H9 (cell line): ENCODE measurements at regions not wholly inside any gene's neighbourhood (a gene's known extent, or its start where the extent isn't known, plus 50 kb on each side); places are given as distances from the start of the nearest gene placed in this dataset.

Experiments used
- DNase-seq: peaks from one replicate; pipeline ENCODE4 v3.0.0-alpha.2; 2017
- H2AFZ ChIP-seq: one replicate; pipeline ENCODE4 v1.6.1; 2013; ENCODE audit warnings: mild to moderate bottlenecking, low read length, control low read depth, moderate library complexity
- H2AK5ac ChIP-seq: 2 replicates; pipeline ENCODE4 v1.6.1; 2013; ENCODE audit warnings: low read length, control low read depth, mixed read lengths; ENCODE audit not compliant: insufficient read length
- H2BK120ac ChIP-seq: one replicate; pipeline ENCODE4 v1.6.1; 2013; ENCODE audit warnings: low read depth, mild to moderate bottlenecking, low read length, control low read depth, inconsistent platforms; ENCODE audit not compliant: poor library complexity, severe bottlenecking
- H2BK12ac ChIP-seq: 2 replicates; pipeline ENCODE4 v1.6.1; 2013; ENCODE audit warnings: low read length, control low read depth, mixed read lengths, low read depth; ENCODE audit not compliant: insufficient read length
- H2BK15ac ChIP-seq: 2 replicates; pipeline ENCODE4 v1.6.1; 2013; ENCODE audit warnings: low read depth, low read length, control low read depth
- H2BK20ac ChIP-seq: one replicate; pipeline ENCODE4 v1.6.1; 2013; ENCODE audit warnings: low read depth, mild to moderate bottlenecking, low read length, control low read depth, inconsistent platforms; ENCODE audit not compliant: poor library complexity, severe bottlenecking
- H2BK5ac ChIP-seq: 2 replicates; pipeline ENCODE4 v1.6.1; 2013; ENCODE audit warnings: low read length, control low read depth, mixed read lengths; ENCODE audit not compliant: insufficient read length
- H3K14ac ChIP-seq: 2 replicates; pipeline ENCODE4 v1.6.1; 2013; ENCODE audit warnings: low read length, control low read depth; ENCODE audit not compliant: insufficient read depth
- H3K18ac ChIP-seq: 2 replicates; pipeline ENCODE4 v1.6.1; 2013; ENCODE audit warnings: low read depth, mild to moderate bottlenecking, mixed read lengths, low read length, control low read depth; ENCODE audit not compliant: insufficient read length
- H3K23ac ChIP-seq: 2 replicates; pipeline ENCODE4 v1.6.1; 2013; ENCODE audit warnings: low read length, control low read depth, mixed read lengths, low read depth; ENCODE audit not compliant: insufficient read length
- H3K23me2 ChIP-seq: 2 replicates; pipeline ENCODE4 v1.6.1; 2013; ENCODE audit warnings: low read depth, mild to moderate bottlenecking, mixed read lengths, low read length, control low read depth; ENCODE audit not compliant: insufficient read length, poor library complexity, severe bottlenecking
- H3K27ac ChIP-seq: 2 replicates; pipeline ENCODE4 v1.5.1; 2013; ENCODE audit warnings: low read length, control low read depth, mixed read lengths, low read depth; ENCODE audit not compliant: insufficient read length
- H3K27me3 ChIP-seq: 2 replicates; pipeline ENCODE4 v1.6.1; 2013; ENCODE audit warnings: low read length, control low read depth, inconsistent platforms; ENCODE audit not compliant: insufficient read depth
- H3K4ac ChIP-seq: 2 replicates; pipeline ENCODE4 v1.6.1; 2013; ENCODE audit warnings: low read depth, mild to moderate bottlenecking, control low read depth, inconsistent platforms, low read length, moderate library complexity
- H3K4me1 ChIP-seq: 2 replicates; pipeline ENCODE4 v1.6.1; 2013; ENCODE audit warnings: low read length, control low read depth, inconsistent platforms; ENCODE audit not compliant: insufficient read depth
- H3K4me2 ChIP-seq: 2 replicates; pipeline ENCODE4 v1.6.1; 2013; ENCODE audit warnings: low read length, control low read depth, mixed read lengths; ENCODE audit not compliant: insufficient read length, insufficient read depth
- H3K56ac ChIP-seq: 2 replicates; pipeline ENCODE4 v1.6.1; 2013; ENCODE audit warnings: low read depth, mild to moderate bottlenecking, mixed read lengths, low read length, control low read depth; ENCODE audit not compliant: insufficient read length
- H3K79me1 ChIP-seq: 2 replicates; pipeline ENCODE4 v1.6.1; 2013; ENCODE audit warnings: low read depth, mild to moderate bottlenecking, moderate library complexity, low read length, control low read depth, inconsistent platforms; ENCODE audit not compliant: insufficient read depth, poor library complexity, severe bottlenecking
- H3K79me2 ChIP-seq: 2 replicates; pipeline ENCODE4 v1.6.1; 2013; ENCODE audit warnings: low read length, control low read depth, inconsistent platforms; ENCODE audit not compliant: insufficient read depth
- H3K9ac ChIP-seq: 2 replicates; pipeline ENCODE4 v1.6.1; 2013; ENCODE audit warnings: low read length, control low read depth, mixed read lengths; ENCODE audit not compliant: insufficient read length; ENCODE audit errors: extremely low read depth
- H3K9me3 ChIP-seq: one replicate; pipeline ENCODE4 v1.6.1; 2013; ENCODE audit warnings: low read depth, low read length, inconsistent platforms; ENCODE audit not compliant: control insufficient read depth
- H3T11ph ChIP-seq: one replicate; pipeline ENCODE4 v1.6.1; 2013; ENCODE audit warnings: mild to moderate bottlenecking, low read length, control low read depth, inconsistent platforms
- H4K20me1 ChIP-seq: one replicate; pipeline ENCODE4 v1.6.1; 2013; ENCODE audit not compliant: control insufficient read depth, insufficient read length, insufficient read depth
- H4K5ac ChIP-seq: 2 replicates; pipeline ENCODE4 v1.6.1; 2013; ENCODE audit warnings: low read depth, mild to moderate bottlenecking, mixed read lengths, low read length, control low read depth; ENCODE audit not compliant: insufficient read length
- H4K8ac ChIP-seq: replicated peaks from 2 replicates; pipeline ENCODE4 v1.6.1; 2013; ENCODE audit warnings: low read length, control low read depth, mixed read lengths, low read depth; ENCODE audit not compliant: insufficient read length
- H4K91ac ChIP-seq: 2 replicates; pipeline ENCODE4 v1.6.1; 2013; ENCODE audit warnings: low read depth, mild to moderate bottlenecking, moderate library complexity, mixed read lengths, low read length, control low read depth; ENCODE audit not compliant: insufficient read length
- H3K27ac Mint-ChIP-seq, 3 experiments: 2 replicates in 2 of 3; 3 replicates in 1 of 3; pipeline ENCODE4 v1.8.0; 2020 to 2021; ENCODE audit warnings: mixed read lengths in 3 of 3, mild to moderate bottlenecking in 1 of 3, moderate library complexity in 1 of 3
- H3K27me3 Mint-ChIP-seq: 2 replicates; pipeline ENCODE4 v1.8.0; 2021; ENCODE audit warnings: low read depth, mild to moderate bottlenecking, moderate library complexity, mixed read lengths
- H3K36me3 Mint-ChIP-seq, 3 experiments: 2 replicates in 2 of 3; 3 replicates in 1 of 3; pipeline ENCODE4 v1.8.0; 2020 to 2021; ENCODE audit warnings: low read depth in 3 of 3, mixed read lengths in 3 of 3; ENCODE audit not compliant: insufficient read depth in 1 of 3
- H3K4me1 Mint-ChIP-seq, 2 experiments: 2 replicates each; pipeline ENCODE4 v1.8.0; 2020; ENCODE audit warnings: mixed read lengths in 2 of 2
- H3K4me3 Mint-ChIP-seq, 2 experiments: 2 replicates in 1 of 2; 3 replicates in 1 of 2; pipeline ENCODE4 v1.8.0; 2020 to 2021; ENCODE audit warnings: mild to moderate bottlenecking in 2 of 2, mixed read lengths in 2 of 2, moderate library complexity in 1 of 2
- H3K9me3 Mint-ChIP-seq, 2 experiments: 2 replicates in 1 of 2; 3 replicates in 1 of 2; pipeline ENCODE4 v1.8.0; 2020; ENCODE audit warnings: mild to moderate bottlenecking in 2 of 2, mixed read lengths in 2 of 2, moderate library complexity in 1 of 2
- CTCF ChIP-seq: fragments of 200-600 bp; sonication (generic); conservative IDR thresholded peaks from 3 replicates; pipeline ENCODE4 v1.8.0; 2021; ENCODE audit warnings: antibody characterized with exemption, mild to moderate bottlenecking
- WGBS: extraction: QIAGEN DNeasy Blood & Tissue Kit; methylation state at CpG from one replicate; pipeline ENCODE4 v1.1.7; 2013; ENCODE audit warnings: missing lambda C conversion rate, low lambda C conversion rate, mixed read lengths; ENCODE audit not compliant: insufficient read length; ENCODE audit errors: extremely low coverage; 5-methylcytosine and 5-hydroxymethylcytosine counted together

DNA sequence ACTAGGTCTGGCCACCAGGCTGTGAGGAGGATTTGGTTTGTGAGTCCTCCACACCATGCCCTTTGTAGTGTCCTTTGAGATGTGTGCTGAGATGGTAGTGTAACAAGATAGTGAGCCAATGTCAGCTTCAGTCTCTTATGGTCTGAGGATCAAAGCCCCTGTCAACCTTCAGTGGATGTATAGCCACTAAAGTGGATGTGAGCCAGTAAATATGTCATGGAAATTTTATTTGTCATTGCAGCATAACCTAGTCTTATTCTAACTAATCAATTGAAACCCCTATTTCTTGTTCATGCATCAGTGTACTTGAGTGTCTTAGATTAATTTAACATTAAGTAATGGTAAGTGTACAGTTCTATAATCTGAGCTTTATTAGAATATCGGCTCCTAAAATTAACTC, 51.0 kb upstream of the WAC start:
- Histone ChIP-seq H3K79me2 (no peaks in the 10 kb centered on the region), H3K56ac (no peak overlapping the region), H3K4ac (no peak overlapping the region), H2AK5ac (no peak overlapping the region), H2BK20ac (no peak overlapping the region), H3K4me1 (no peaks in the 10 kb centered on the region), H2BK120ac (no peak overlapping the region), H3K9ac (no peak overlapping the region), H3K79me1 (no peaks in the 10 kb centered on the region), H2BK12ac (no peak overlapping the region), H4K8ac (no peak overlapping the region), H2BK15ac (no peak overlapping the region), H3K27me3 (no peaks in the 10 kb centered on the region), H2AFZ (no peak overlapping the region), H4K5ac (no peak overlapping the region), H3K23me2 (no peaks in the 10 kb centered on the region), H3T11ph (no peak overlapping the region), H3K18ac (no peak overlapping the region), H3K9me3 (no peaks in the 10 kb centered on the region), H4K20me1 (no peaks in the 10 kb centered on the region), H3K23ac (no peak overlapping the region), H3K14ac (no peak overlapping the region), H2BK5ac (no peak overlapping the region), H3K27ac (no peak overlapping the region), H3K4me2 (no peak overlapping the region), H4K91ac (no peak overlapping the region)
- no peak for DNase-seq
- H3K27ac Mint-ChIP-seq, result no peak overlapping the region
- H3K4me3 Mint-ChIP-seq, result no peak overlapping the region
- WGBS, result no CpG with 5 or more reads among the region's 1 CpG
- no peaks in the 10 kb centered on the region; a peak in 1 of 5 replicates for H3K9me3 Mint-ChIP-seq
- TF ChIP-seq CTCF, result no peak
- no peaks in the 10 kb centered on the region for H3K36me3 Mint-ChIP-seq
- H3K27me3 Mint-ChIP-seq, result no peaks in the 10 kb centered on the region
- 0 out of 4 replicates have a peak, but pooled peaks cover 0 to 4% of the 10 kb centered on the region in 2 experiments for H3K4me1 Mint-ChIP-seq
